ENCODE measurements at regions not wholly inside any gene's neighbourhood (a gene's known extent, or its start where the extent isn't known, plus 50 kb on each side); places are given as distances from the start of the nearest gene placed in this dataset.
"Not testable (repeated sequence)": the region's sequence is repeated elsewhere in the genome, so short reads cannot be mapped to it uniquely, and the experiment has no call there.

GRCh38 chr6:140303218-140303949 is 928.9 kb upstream of the CITED2 start:
- DNase-seq (ENCODE audit: low spot score): no peak
- intact Hi-C loops (cut with DNase I): no loop called here

- intact Hi-C loops (cut with DNase I): no loop called here
- no peak for DNase-seq (ENCODE audit: low spot score)
Measured at GRCh38 chr6:140300331-140300730, 925.9 kb upstream of the CITED2 start.

GRCh38 chr6:140289186-140289585 is 914.7 kb upstream of the CITED2 start:
- intact Hi-C loops (cut with DNase I): no loop called here
- DNase-seq (ENCODE audit: low spot score): no peak

- no peak for DNase-seq (ENCODE audit: low spot score)
- intact Hi-C loops (cut with DNase I): no loop called here
Measured at GRCh38 chr6:140285998-140286690, 911.7 kb upstream of the CITED2 start.

- no peak for DNase-seq (ENCODE audit: low spot score)
- intact Hi-C loops (cut with DNase I): no loop called here
Measured at GRCh38 chr6:140285471-140285870, 911.0 kb upstream of the CITED2 start.

- DNase-seq (ENCODE audit: low spot score): no peak
- intact Hi-C loops (cut with DNase I): no loop called here
Measured at GRCh38 chr6:140284871-140285270, 910.4 kb upstream of the CITED2 start.

- no peak for DNase-seq (ENCODE audit: low spot score)
- intact Hi-C loops (cut with DNase I): no loop called here
Measured at GRCh38 chr6:140283197-140283596, 908.7 kb upstream of the CITED2 start.

GRCh38 chr6:140281767-140282166 is 907.3 kb upstream of the CITED2 start:
- DNase-seq (ENCODE audit: low spot score): no peak
- intact Hi-C loops (cut with DNase I): no loop called here

- no peak for DNase-seq (ENCODE audit: low spot score)
- intact Hi-C loops (cut with DNase I): no loop called here
Measured at GRCh38 chr6:140281236-140281635, 906.8 kb upstream of the CITED2 start.

- intact Hi-C loops (cut with DNase I): no loop called here
Measured at GRCh38 chr6:140276719-140277118, 902.3 kb upstream of the CITED2 start.

GRCh38 chr6:140276133-140276532 is 901.7 kb upstream of the CITED2 start:
- DNase-seq (ENCODE audit: low spot score): no peak
- intact Hi-C loops (cut with DNase I): no loop called here

More at GRCh38 chr6:140276719-140277118, 902.3 kb upstream of the CITED2 start:
- no peak for DNase-seq (ENCODE audit: low spot score)

GRCh38 chr6:140275725-140276124 is 901.3 kb upstream of the CITED2 start:
- DNase-seq (ENCODE audit: low spot score): no peak
- intact Hi-C loops (cut with DNase I): no loop called here

GRCh38 chr6:140274548-140274947 is 900.1 kb upstream of the CITED2 start:
- intact Hi-C loops (cut with DNase I): no loop called here
- no peak for DNase-seq (ENCODE audit: low spot score)

GRCh38 chr6:140271759-140272377 is 897.4 kb upstream of the CITED2 start:
- DNase-seq (ENCODE audit: low spot score): no peak
- intact Hi-C loops (cut with DNase I): no loop called here

- DNase-seq (ENCODE audit: low spot score): no peak
- intact Hi-C loops (cut with DNase I): no loop called here
Measured at GRCh38 chr6:140269591-140270165, 895.2 kb upstream of the CITED2 start.

- intact Hi-C loops (cut with DNase I): no loop called here
- DNase-seq (ENCODE audit: low spot score): no peak
Measured at GRCh38 chr6:140264431-140264830, 890.0 kb upstream of the CITED2 start.

- DNase-seq (ENCODE audit: low spot score); intact Hi-C loops (cut with DNase I): not testable (repeated sequence)
Measured at GRCh38 chr6:140258302-140258701, 883.9 kb upstream of the CITED2 start.

GRCh38 chr6:140256248-140256647 is 881.8 kb upstream of the CITED2 start:
- DNase-seq (ENCODE audit: low spot score): no peak
- intact Hi-C loops (cut with DNase I): no loop called here

GRCh38 chr6:140253096-140253495 is 878.6 kb upstream of the CITED2 start:
- intact Hi-C loops (cut with DNase I): no loop called here
- no peak for DNase-seq (ENCODE audit: low spot score)

GRCh38 chr6:140252099-140252498 is 877.7 kb upstream of the CITED2 start:
- no peak for DNase-seq (ENCODE audit: low spot score)
- intact Hi-C loops (cut with DNase I): no loop called here
